GM19023 (cell line): ENCODE measurements at regions not wholly inside any gene's neighbourhood (a gene's known extent, or its start where the extent isn't known, plus 50 kb on each side); places are given as distances from the start of the nearest gene placed in this dataset.
"Not testable (repeated sequence)": the region's sequence is repeated elsewhere in the genome, so short reads cannot be mapped to it uniquely, and the experiment has no call there.

Experiments used
- ATAC-seq: cut with Tn5 transposase; IDR thresholded peaks from one replicate; pipeline ENCODE4 v1.9.1; 2021; ENCODE audit warnings: mild to moderate bottlenecking, moderate library complexity; ENCODE audit not compliant: unreplicated experiment

DNA sequence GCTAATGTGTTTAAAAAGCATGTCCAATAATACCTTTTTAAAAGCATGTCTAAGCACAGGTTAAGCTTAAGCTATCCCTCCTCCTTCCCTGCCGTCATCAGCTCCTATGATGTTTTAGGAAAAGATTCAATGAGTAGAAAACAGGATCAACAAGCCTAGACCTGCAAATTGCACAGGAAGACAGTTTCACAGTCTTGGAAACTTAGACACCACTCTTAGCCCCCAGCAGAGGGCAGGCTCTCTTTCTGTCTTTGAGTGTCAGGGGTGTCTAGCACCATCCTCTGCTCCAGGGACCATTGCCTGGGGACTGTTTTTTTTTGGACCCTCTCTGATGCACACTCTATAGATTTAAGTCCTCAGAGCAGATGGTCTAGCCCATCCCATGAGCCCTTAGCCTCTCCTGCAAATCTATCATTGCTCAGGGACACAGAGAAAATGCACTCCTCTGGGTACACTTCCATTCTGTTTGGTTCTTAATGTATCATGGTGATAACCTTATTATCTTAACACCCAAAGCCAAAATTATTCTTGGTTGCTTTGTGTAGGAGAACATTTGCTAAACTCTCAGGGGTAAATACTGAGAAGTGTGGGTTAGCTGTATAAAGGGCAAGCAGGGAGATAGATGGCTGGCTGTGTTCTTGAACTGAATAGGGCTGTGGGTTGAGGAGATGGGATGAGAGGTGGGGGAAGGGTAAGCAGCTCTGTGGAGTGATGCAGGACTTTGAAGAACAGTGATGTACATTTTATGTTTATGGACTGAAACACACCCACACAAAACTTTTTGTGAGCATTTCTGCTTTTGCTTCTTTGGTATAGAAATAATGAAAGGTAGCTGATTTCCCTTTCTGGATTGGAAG is 259.9 kb upstream of the DDHD1 start:
- ATAC-seq: no peak

DNA sequence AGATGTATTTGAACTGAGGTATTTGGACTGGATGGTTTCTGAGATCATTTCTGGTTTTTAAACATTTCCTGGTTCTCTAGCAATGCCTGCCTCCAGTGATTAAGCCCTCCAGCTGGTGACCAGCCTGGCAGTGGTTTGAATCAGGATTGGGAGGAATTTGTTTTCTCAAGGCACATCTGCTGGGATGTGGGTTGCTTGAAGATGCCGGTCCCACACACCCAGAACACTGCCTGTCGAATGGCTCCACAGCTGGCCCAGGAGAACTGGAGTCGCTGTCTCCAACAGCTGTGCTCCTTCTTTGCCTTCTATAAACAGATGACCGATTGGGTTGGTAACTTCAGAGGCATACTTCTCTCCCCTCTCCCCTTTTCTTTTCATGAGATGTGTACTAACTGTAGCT is 258.0 kb upstream of the DDHD1 start:
- no peak for ATAC-seq

DNA sequence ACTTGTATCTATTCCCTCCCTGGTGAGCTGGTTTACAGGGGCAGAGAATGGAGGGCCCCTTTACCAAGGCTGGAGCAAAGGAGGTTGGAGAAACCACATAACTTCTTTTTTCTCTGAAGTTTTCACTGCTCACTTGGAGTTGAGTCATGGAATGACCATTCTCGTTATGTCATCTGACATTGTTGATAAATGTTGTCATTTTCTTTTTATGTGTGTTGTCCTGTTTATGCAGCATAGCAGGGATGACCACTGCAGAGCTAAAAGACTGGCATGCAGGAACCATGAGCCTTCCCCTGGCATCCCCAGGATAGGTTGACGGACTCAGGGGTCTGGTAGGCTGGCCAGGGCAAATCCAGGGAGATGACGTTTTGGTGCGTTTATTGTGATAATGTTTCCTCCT is 256.8 kb upstream of the DDHD1 start:
- no peak for ATAC-seq

DNA sequence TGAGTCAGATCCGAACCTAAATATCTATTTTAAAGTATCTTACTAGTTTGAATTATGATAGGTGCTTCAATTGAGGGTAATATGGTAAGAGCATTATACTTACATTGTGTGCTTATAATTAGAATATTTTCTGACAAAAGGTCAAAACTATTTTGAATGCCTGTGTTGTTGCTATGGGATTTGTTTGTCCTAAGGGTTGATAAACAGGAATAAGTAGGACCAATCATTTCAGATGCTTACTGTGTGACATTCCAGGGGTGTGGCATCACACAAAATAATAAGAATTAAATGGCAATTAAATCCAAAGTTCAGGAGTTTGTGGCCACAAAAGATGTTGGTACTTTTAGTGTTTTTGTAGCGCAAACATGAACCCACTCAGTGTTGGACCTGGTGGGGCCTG is 256.2 kb upstream of the DDHD1 start:
- ATAC-seq: no peak

DNA sequence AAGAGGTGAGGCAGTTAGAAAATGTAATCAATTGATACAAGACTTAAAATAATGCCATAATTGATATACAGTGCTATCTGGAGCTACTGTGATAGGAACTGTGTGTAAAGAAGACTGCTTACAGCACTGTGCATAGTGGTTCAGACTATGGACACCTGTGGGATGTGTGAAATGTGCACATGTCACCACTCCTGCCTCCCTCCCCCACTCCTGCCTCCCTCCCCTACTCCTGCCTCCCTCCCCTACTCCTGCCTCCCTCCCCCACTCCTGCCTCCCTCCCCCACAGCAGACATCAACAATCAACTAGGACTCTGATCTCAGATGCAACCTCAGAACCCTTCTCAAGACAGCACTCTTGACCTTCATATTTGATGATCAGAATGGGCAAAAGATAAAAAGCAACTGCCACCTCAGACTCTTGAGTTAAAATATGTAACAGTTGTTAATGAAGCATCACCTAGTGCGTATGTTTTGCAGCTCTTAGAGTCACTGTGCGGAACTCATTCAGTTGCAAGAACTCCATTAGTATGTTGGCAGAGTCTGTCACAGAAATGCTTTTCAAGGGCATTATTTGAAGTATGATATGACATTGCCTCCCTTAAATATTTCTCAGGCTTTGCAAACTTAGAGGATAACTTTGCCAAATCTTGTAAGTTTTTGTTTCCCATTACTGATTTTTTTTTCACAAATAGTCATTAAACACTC is 255.2 kb upstream of the DDHD1 start:
- no peak for ATAC-seq

DNA sequence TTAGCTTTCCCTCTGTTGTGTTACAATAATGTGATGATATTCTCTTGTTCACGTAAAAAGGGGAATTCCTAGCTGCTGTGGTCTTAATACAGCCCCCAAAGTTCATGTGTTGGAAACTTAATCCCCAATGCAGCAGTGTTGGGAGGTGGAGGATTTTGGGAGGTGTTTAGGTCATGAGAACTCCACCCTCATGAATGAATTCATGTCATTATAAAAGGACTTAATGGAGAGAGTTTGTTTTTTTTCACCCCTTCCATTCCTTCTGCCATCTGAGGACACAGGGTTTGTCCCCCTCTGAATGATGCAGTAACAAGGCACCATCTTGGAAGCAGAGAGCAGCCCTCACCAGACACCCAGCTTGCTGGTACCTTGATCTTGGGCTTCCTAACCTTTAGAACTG is 253.4 kb upstream of the DDHD1 start:
- no peak for ATAC-seq

DNA sequence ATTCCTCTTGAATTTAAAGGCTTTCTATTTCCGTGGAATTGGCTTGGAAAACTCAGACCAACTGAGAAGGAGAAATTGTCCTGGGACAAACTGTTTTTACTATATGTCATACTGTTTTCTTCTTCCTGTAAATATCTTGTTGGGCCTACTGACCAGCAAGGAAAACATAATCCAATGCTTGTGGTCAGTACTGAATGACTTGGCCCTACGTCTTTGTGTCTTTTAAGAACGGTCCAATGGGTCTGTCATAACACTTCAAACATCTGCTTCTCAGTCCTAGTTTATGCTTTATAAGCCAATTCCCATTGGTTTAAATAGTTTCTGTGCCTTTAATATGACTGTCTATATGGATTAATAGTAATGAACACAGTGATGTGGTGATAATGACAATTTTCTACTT is 248.5 kb upstream of the DDHD1 start:
- no peak for ATAC-seq

DNA sequence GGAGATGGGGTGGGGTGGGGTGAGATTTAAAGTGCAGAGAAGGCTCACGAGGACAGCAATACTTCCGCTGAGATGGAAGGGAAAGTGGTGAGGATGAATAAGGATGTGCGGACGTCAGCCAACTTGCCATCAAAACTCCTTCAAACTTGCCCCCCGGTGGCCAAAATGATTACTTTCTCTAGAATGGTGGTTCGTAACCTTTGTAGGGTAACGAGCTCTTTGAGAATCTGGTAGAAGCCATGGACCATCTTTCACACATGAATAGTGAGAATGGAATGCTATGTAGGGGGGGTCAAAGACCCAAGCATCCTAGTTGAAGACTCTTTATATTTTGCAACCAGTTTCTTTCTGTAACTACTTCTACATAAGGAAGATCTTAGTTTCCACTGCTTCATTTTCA is 245.9 kb upstream of the DDHD1 start:
- ATAC-seq: no peak

DNA sequence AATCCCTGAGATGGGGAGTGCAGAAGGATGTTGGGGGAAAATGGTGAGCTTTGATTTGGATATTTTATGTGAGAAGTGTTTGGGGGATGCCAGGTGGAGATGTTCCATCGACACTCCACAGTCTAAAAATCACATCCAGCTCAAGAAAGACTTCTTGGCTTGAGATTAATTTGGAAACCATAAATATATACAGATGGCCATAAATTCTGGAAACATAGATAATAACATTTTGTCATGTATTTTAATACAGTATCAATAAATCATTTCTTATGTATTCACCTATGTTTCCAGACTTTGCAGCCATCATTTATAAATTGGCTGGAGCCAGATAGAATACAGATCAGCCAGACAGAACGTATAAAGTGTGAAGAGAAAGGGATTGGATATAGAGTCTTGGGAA is 245.5 kb upstream of the DDHD1 start:
- no peak for ATAC-seq

DNA sequence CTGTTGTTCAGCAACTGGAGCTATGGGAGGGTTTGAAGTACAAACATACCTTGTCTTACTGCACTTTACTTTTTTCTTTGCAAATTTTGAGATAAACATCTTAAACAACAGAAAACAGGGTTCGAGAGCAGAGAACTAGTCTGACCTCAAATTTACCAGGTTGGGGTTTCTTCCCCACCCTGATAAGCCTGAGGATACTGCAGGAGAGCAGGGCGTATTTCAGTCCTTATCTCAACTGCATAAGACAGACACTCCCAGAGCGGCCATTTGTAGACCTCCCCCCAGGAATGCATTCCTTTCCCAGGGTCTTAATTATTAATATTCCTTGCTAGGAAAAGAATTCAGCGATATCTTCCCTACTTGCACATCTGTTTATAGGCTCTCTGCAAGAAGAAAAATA is 242.1 kb upstream of the DDHD1 start:
- ATAC-seq: not testable (repeated sequence)

DNA sequence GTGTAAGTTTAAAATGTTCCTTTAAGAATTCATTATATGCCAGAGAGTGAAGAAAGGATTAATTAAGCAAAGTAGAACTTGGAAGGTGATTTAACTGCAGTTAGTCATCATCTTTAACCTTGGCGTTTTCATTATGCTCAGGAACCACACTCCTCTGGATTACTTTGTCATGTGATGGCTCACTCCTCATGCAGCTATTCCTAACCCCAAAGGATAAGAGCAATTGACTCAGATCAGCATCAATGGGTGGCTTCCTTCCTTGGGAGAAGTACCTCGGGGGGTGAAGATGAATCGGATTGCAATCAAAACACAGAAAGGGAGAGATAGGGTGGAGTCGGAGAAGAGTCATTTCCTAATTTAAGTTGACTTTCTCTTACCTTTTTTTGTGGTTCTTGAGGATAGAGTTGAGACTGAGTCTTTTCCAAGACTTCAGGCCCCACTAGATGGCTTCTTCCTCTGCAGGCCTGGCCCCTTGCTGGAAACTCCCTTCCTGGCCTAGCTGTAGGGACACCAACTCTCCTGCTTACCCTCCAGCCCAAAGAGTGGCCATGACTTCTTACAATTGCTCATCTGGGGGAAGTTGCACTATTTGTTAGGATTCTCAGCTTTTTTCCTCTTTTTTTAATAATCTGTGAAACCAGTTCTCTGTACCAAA is 238.6 kb upstream of the DDHD1 start:
- ATAC-seq: no peak

DNA sequence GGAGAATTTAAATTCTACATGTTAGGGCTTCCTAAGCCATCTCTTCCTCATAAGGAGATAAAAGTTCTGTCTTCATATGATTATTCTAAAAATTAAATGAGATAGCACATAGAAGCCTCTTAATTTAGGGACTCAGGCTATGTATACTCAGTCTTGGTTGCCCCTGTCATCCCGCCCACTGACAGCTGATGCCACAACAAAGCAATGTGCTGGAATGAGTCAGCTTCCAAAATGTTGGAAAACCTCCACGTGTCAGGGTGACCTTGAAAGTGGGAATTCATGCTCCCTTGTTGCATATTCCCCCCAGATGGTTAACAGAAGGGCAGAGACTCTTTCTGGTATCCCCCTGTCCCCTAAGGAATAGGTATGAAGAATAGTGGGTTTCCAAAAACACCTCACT is 238.0 kb upstream of the DDHD1 start:
- no peak for ATAC-seq

DNA sequence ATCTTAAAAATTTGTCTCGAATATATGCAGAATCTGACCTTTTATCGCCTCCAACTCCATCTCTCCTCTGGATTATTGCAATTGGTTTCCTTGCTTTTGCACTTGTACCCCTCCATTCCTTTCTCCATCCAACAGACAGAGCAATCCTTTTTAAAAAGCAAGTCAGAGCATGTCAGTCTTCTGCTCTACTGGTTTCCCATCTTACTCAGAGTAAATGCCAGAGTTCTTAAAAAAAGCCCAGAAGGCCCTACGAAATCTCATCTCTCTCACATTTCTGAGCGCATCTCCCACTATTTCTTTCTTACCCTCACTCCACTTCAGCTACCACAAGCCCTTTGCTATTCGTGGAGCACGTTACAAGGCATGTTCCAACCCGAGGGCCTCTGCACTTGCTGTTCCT is 236.9 kb upstream of the DDHD1 start:
- ATAC-seq: no peak

DNA sequence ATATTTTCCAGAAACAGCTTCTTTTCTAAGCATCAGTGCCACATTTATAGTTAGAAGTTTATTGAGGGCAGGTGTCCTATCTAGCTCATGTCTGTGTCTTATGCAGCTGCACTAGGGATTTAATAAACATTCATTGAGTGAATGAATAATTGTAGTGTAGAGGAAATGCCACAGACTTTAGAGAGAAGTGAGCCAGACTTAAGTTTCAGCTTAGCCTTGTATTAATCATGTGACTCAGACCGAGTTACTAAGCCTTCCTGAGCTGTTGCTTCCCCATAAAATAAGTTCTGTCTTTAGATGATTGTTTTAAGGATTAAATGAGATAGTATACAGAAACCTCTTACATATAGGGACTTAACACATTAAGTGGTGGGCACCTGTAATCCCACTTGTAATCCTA is 236.1 kb upstream of the DDHD1 start:
- ATAC-seq: no peak

DNA sequence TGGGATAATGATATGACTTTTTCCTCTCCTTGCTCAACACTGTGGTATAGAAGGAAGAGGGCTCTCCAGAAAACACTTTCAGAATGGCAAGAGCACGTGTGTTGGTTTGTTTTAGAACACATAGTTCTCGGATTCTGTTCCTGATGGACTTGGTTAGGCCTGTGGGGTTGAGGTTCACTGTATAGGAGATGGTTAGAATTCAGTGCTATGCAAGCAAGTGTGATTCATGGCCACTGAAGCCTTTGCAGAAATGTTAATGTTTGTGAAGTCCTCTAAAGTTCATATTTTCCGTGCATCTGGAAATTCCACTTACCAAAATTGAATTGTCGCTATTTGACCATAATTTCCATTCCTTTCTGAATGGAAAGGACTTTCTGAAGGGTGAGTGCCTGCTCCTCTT is 233.2 kb upstream of the DDHD1 start:
- ATAC-seq: no peak

DNA sequence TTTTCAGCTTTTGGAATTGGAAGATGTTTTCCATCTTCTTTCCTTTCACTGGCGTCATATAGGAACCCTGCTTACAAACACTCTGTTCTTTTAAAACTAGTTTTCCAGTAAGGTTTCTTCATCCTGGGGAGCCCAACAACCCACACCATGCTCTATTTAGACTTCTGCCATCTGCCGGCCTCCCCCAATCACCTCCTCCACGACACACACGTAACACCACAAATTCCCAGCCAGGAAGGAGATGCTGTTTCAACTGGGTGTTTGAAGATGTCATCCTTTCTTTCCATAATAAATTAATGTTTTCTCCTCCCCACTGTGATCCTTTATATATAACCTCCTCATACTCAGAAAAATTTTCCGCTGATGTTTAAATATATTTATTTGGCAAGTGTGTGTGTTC is 231.4 kb upstream of the DDHD1 start:
- ATAC-seq: no peak

DNA sequence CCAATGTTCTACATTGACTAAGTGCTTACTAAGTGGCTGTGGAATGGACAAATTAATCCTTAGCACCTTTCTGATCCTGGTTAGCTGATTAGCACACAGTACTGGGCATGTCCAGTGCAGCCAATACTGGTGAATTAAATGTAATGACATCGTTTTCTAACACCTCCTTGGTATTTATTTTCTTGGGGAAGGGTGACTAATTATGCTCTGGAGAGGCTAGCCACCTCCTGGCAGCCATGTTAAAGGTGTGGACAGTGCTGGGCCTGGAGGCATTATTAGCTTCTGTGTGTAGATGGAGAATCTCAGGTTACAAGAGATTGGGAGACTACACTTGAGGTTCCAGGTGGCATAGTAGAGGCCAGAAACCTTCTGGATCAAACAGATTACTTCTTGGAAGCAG is 230.9 kb upstream of the DDHD1 start:
- no peak for ATAC-seq

DNA sequence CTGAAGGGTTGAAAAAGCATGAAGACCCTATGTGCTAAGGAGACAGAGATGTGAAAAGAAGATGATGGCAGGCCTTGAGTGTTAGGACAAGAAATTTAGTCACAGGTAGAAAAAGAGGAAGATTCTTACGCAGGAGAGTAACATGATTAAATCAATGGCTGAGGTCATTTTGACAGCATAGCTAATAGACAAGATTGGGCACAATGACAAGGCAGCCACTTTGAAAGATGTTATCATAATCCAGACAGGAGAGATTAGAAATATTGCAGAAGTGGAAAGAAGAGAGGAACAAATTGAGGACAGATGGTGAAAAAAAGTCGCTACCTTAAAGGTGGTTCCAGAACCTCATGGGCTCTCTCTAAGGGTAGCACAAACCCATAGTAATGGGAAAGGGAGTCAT is 228.8 kb upstream of the DDHD1 start:
- ATAC-seq: no peak

DNA sequence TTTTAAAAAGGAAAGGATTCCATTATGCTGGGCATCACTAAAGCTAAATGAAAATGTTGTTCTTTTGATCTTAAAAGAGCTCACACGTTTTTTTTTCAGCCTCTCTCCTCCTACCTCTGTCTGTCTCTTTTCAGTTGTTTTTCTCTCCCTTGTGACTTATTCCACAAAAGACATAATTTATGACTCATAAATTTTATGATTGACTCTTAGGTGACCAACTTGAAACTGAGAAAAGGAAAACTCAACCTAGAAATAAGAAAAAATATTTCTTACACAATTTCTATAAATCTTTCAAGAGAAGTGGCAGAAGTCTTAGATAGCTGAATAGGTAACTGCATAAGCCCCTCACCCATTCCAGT is 227.7 kb upstream of the DDHD1 start:
- no peak for ATAC-seq

DNA sequence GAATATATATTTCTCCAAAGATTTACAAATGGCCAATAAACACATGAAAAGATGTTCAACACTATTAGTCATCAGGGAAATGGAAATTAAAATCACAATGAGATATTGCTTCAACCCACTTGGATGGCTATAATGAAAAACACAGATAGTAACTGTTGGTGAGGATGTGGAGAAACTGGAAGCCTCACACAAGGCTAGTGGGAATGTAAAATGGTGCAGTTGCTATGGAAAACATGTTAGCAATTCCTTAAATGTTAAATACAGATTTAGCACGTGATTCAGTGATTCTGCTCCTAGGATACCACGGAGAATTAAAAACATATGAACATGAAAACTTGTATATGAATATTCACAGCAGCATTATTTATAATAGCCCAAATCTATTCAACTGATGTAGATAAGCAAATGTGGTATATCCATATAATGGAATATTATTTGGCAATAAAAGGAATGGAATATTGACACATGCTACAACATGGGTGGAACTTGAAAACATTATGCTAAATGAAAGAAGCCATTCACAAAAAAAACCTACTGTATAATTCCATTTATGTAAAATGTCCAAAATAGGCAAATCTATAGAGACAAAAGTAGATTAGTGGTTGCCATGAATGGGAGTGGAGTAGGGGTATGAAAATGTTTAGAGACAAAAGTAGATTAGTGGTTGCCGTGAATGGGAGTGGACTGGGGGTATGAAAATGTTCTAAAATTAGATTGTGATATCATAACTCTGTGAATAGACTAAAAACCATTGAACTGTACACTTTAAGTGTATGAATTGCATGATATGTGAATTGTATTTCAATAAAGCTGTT is 227.1 kb upstream of the DDHD1 start:
- ATAC-seq: no peak

DNA sequence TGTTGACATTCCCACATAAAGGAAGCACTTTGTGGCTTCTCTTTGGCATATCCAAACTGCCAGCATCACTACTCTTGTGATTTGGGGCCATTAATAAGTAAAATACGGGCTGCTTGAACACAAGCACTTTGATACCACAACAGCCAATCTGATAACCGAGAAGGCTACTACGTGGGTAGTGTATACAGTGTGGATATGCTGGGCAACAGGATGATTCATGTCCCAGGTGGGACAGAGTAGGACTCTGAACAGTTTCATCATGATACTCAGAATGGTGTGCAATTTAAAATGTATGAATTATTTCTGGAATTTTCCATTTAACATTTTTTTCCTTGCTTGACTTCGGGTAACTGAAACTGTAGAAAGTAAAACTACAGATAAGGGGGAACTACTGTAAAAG is 225.0 kb upstream of the DDHD1 start:
- no peak for ATAC-seq
